Ovary (tissue), 7 donors: ENCODE measurements at regions not wholly inside any gene's neighbourhood (a gene's known extent, or its start where the extent isn't known, plus 50 kb on each side); places are given as distances from the start of the nearest gene placed in this dataset.

Source experiments
- DNase-seq, 5 donors: peaks; one replicate each; pipeline ENCODE4 v3.0.0-alpha.2; 2019 to 2020
- H3K27ac ChIP-seq, 2 donors: fragments of 200-600 bp; one replicate each; pipeline versions ENCODE4 v1.5.1 to v1.8.0; 2019 to 2022
- H3K27me3 ChIP-seq: fragments of 200-600 bp; one replicate; pipeline ENCODE4 v1.8.0; 2022
- H3K36me3 ChIP-seq: fragments of 200-600 bp; sonication (generic); one replicate; pipeline ENCODE4 v1.5.1; 2019
- H3K4me1 ChIP-seq: one replicate; pipeline ENCODE4 v1.8.1; 2013; ENCODE audit warnings: mild to moderate bottlenecking, moderate library complexity; ENCODE audit not compliant: insufficient read depth
- H3K4me3 ChIP-seq: fragments of 200-600 bp; sonication (generic); one replicate; pipeline ENCODE4 v1.5.1; 2017
- H3K9me3 ChIP-seq, 2 donors: fragments of 200-600 bp in 1 of 2; sonication (generic) in 1 of 2; one replicate each; pipeline versions ENCODE4 v1.5.1 to v1.8.1; 2013 to 2019; ENCODE audit warnings: mild to moderate bottlenecking in 1 of 2, moderate library complexity in 1 of 2
- CTCF ChIP-seq, 3 donors: fragments of 450-650 bp in 2 of 3; fragments of 200-600 bp in 1 of 3; IDR thresholded peaks; one replicate each; pipeline versions ENCODE4 v1.5.1 to v1.8.0; 2016 to 2022; ENCODE audit warnings: antibody characterized with exemption in 3 of 3, mild to moderate bottlenecking in 1 of 3
- EP300 ChIP-seq: sonication (generic); formaldehyde crosslinking; IDR thresholded peaks from one replicate; pipeline ENCODE4 v1.6.1; 2017; ENCODE audit warnings: antibody characterized with exemption
- POLR2A ChIP-seq: fragments of 450-650 bp; IDR thresholded peaks from one replicate; pipeline ENCODE4 v1.6.1; 2017; ENCODE audit warnings: antibody characterized with exemption, mild to moderate bottlenecking, moderate library complexity
- WGBS, 3 donors: extraction: QIAGEN DNeasy Blood & Tissue Kit in 1 of 3; methylation state at CpG; one replicate each; pipeline versions ENCODE4 v1.1.5 to v1.1.7; 2013 to 2017; 5-methylcytosine and 5-hydroxymethylcytosine counted together
- intact Hi-C, 4 donors: fragments of 100-400 bp; cut with DNase I; formaldehyde crosslinking; loops; one replicate each; pipeline versions ENCODE4 v1.11.0 to v1.15.1; 2022 to 2023
- donor health status: DM: no; HTN: no; CAD: no; lungs with moderate emphysema.
- donor health status: DM: no; HTN: no; CAD: no.
- donor health status: Bipolar disorder and iron deficiency.
- donor health status: DM: no; HTN: no; CAD: no.
- donor health status: DM: yes; HTN: yes; CAD: no.

GRCh38 chr16:66254106-66254505 is 112.4 kb upstream of the CDH5 start:
- TF ChIP-seq CTCF (IDR thresholded peaks at IDR 0.05) (no peak), EP300 (no peak), POLR2A (no peak)
- no peaks in the 10 kb centered on the region for H3K4me1 ChIP-seq
- H3K4me3 ChIP-seq = no peak overlapping the region
- no peaks in the 10 kb centered on the region for H3K36me3 ChIP-seq
- no peaks in the 10 kb centered on the region for H3K9me3 ChIP-seq
- no peaks in the 10 kb centered on the region for H3K27me3 ChIP-seq
- 78 to 86% (median 80%) methylated on average over 2 of the region's 2 CpGs for whole genome bisulfite sequencing, 3 donors
- intact Hi-C loops = loop anchor here in 1 of 4 donors (10.0 kb wide), 1 partner anchor 119 kb away; no protein-coding TSS in a partner anchor
- DNase-seq = no peak
- H3K27ac ChIP-seq = no peak overlapping the region

- H3K27ac ChIP-seq = peak overlapping the region in 1 of 2 donors; percentile 61
- no peak overlapping the region for H3K4me3 ChIP-seq
- no peaks in the 10 kb centered on the region for H3K9me3 ChIP-seq
- 55 to 63% (median 57%) methylated on average over 6 of the region's 6 CpGs for WGBS, 3 donors
- DNase-seq = no peak
- no peak for TF ChIP-seq CTCF (IDR thresholded peaks at IDR 0.05)
- no peak for TF ChIP-seq POLR2A
- no peak for TF ChIP-seq EP300
- H3K36me3 ChIP-seq = no peaks in the 10 kb centered on the region
- intact Hi-C loops = loop anchor here in 1 of 4 donors (10.0 kb wide), 1 partner anchor 117 kb away; no protein-coding TSS in a partner anchor
- H3K27me3 ChIP-seq = no peaks in the 10 kb centered on the region
- H3K4me1 ChIP-seq = peaks cover 3% of the 10 kb centered on the region
Measured at GRCh38 chr16:66251476-66252160, 114.9 kb upstream of the CDH5 start.

GRCh38 chr16:66250686-66251431 is 115.6 kb upstream of the CDH5 start:
- peak; percentile 73 to 86 (median 77) for DNase-seq
- TF ChIP-seq EP300 = no peak
- no peak for TF ChIP-seq POLR2A
- no peak for TF ChIP-seq CTCF (IDR thresholded peaks at IDR 0.05)
- Histone ChIP-seq H3K4me1 (peaks cover 3% of the 10 kb centered on the region), H3K9me3 (no peaks in the 10 kb centered on the region), H3K36me3 (no peaks in the 10 kb centered on the region), H3K4me3 (no peak overlapping the region), H3K27me3 (no peaks in the 10 kb centered on the region), H3K27ac (peak overlapping the region in 1 of 2 donors; percentile 61)
- WGBS, 3 donors = 4 to 11% (median 7%) methylated on average over 10 of the region's 10 CpGs
- intact Hi-C loops = loop anchor here in 1 of 4 donors (10.0 kb wide), 1 partner anchor 116 kb away; no protein-coding TSS in a partner anchor

DNA sequence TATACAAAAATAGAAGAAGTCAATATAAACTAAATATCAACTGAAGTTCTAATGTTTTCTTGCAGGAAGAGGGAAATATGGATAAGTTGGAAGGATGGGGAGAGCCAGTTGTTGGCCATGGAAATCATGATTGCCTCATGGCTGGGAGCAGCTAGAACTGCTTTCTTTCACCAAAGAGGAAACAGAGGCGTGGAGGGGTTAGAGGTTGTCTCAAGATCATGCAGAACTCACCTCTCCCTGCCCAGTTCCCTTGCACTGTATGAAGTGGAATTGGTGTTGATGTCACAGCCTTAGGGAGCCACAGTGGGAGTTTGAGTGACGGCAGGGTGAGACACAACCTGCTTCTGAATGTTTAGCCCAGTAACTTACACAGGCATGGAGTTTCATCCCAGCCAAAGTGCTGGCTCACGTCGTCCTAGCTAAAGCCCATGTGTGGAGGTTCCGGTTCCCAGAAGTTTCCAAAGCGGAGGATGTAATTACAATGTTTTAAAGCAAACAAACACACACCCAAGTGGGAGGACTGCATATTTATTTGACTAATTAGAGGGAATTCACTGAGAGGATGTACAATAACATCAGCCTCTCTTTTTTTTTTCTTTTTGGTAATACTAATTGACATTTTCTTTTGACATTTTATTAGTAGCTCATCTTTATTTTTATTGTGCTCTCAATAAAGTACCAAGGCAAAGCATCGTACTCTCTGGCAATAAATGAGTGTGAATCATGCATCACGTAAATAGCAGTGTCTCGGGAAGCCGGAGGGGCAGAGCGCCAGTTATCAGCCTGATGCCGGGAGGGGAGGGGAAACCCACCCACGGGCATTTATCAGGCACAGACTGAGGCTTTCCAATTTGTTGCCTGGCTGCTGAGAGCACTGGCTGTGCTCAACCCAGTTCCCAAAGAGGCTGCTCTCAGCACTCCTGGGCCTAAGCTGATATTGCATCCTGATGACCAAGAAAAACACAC is 118.7 kb upstream of the CDH5 start:
- H3K27ac ChIP-seq = peak overlapping the region in 1 of 2 donors; percentile 59
- H3K4me1 ChIP-seq = peaks cover 3% of the 10 kb centered on the region
- no peaks in the 10 kb centered on the region for H3K27me3 ChIP-seq
- intact Hi-C loops = no loop called here
- H3K4me3 ChIP-seq = no peak overlapping the region
- peak; percentile 81 to 88 (median 87) for DNase-seq
- WGBS, 3 donors = 12 to 15% (median 13%) methylated on average over 13 of the region's 13 CpGs
- TF ChIP-seq EP300 (no peak), POLR2A (no peak), CTCF (IDR thresholded peaks at IDR 0.05) (no peak)
- no peaks in the 10 kb centered on the region for H3K9me3 ChIP-seq
- H3K36me3 ChIP-seq = no peaks in the 10 kb centered on the region
